Skeletal muscle tissue (tissue), 3 donors: ENCODE measurements at regions not wholly inside any gene's neighbourhood (a gene's known extent, or its start where the extent isn't known, plus 50 kb on each side); places are given as distances from the start of the nearest gene placed in this dataset.
"Not testable (repeated sequence)": the region's sequence is repeated elsewhere in the genome, so short reads cannot be mapped to it uniquely, and the experiment has no call there.

Source experiments
- H3K27ac ChIP-seq: one replicate; pipeline ENCODE4 v1.7.0; 2013; ENCODE audit warnings: mild to moderate bottlenecking, low read depth, low read length, inconsistent platforms
- H3K27me3 ChIP-seq, 3 donors: one replicate each; pipeline ENCODE4 v1.7.0; 2013; ENCODE audit warnings: low read length in 3 of 3; ENCODE audit not compliant: control insufficient read depth in 3 of 3, insufficient read depth in 3 of 3
- H3K36me3 ChIP-seq, 3 donors: one replicate each; pipeline ENCODE4 v1.7.0; 2013; ENCODE audit warnings: low read length in 3 of 3; ENCODE audit not compliant: control insufficient read depth in 3 of 3, insufficient read depth in 3 of 3
- H3K4me1 ChIP-seq, 3 donors: one replicate each; pipeline ENCODE4 v1.7.0; 2013; ENCODE audit warnings: low read length in 3 of 3, mild to moderate bottlenecking in 3 of 3; ENCODE audit not compliant: control insufficient read depth in 3 of 3, insufficient read depth in 3 of 3
- H3K4me3 ChIP-seq, 3 donors: one replicate each; pipeline ENCODE4 v1.7.0; 2013; ENCODE audit warnings: low read length in 3 of 3
- H3K9ac ChIP-seq, 3 donors: one replicate each; pipeline ENCODE4 v1.7.0; 2013; ENCODE audit warnings: low read length in 3 of 3, mild to moderate bottlenecking in 3 of 3, moderate library complexity in 2 of 3, low read depth in 1 of 3
- H3K9me3 ChIP-seq, 3 donors: one replicate each; pipeline ENCODE4 v1.7.0; 2013; ENCODE audit warnings: low read length in 3 of 3; ENCODE audit not compliant: control insufficient read depth in 3 of 3
- donor health status: Osteomylitis.

GRCh38 chr5:32909207-32909606, 198.1 kb downstream of the NPR3 start:
- no peaks in the 10 kb centered on the region for H3K36me3 ChIP-seq

GRCh38 chr5:32916648-32917047, 205.5 kb downstream of the NPR3 start:
- H3K4me3 ChIP-seq, result no peak overlapping the region
- H3K36me3 ChIP-seq, result no peaks in the 10 kb centered on the region
- H3K27me3 ChIP-seq, result no peaks in the 10 kb centered on the region
- no peak overlapping the region for H3K27ac ChIP-seq
- H3K4me1 ChIP-seq, result no peaks in the 10 kb centered on the region
- no peak overlapping the region for H3K9ac ChIP-seq
- no peaks in the 10 kb centered on the region for H3K9me3 ChIP-seq

More at GRCh38 chr5:32909207-32909606, 198.1 kb downstream of the NPR3 start:
- Histone ChIP-seq H3K9ac (no peak overlapping the region), H3K27ac (no peak overlapping the region), H3K9me3 (no peaks in the 10 kb centered on the region), H3K4me1 (no peaks in the 10 kb centered on the region), H3K4me3 (no peak overlapping the region), H3K27me3 (no peaks in the 10 kb centered on the region)

GRCh38 chr5:32928761-32929160, 217.6 kb downstream of the NPR3 start:
- Histone ChIP-seq H3K9me3 (no peaks in the 10 kb centered on the region), H3K27ac (no peak overlapping the region), H3K27me3 (no peaks in the 10 kb centered on the region), H3K4me3 (no peak overlapping the region), H3K9ac (no peak overlapping the region), H3K4me1 (no peaks in the 10 kb centered on the region), H3K36me3 (no peaks in the 10 kb centered on the region)

GRCh38 chr5:32931438-32931837, 220.3 kb downstream of the NPR3 start:
- H3K36me3 ChIP-seq, H3K4me1 ChIP-seq: not testable (repeated sequence)

GRCh38 chr5:32932241-32932935, 221.3 kb downstream of the NPR3 start:
- H3K27me3 ChIP-seq, result no peaks in the 10 kb centered on the region
- H3K9ac ChIP-seq, result no peak overlapping the region
- no peak overlapping the region for H3K27ac ChIP-seq
- no peak overlapping the region for H3K4me3 ChIP-seq
- H3K9me3 ChIP-seq, result no peaks in the 10 kb centered on the region
- no peaks in the 10 kb centered on the region for H3K36me3 ChIP-seq
- H3K4me1 ChIP-seq, result no peaks in the 10 kb centered on the region

More at GRCh38 chr5:32931438-32931837, 220.3 kb downstream of the NPR3 start:
- not testable (repeated sequence) for H3K27ac ChIP-seq, H3K9me3 ChIP-seq, H3K27me3 ChIP-seq, H3K9ac ChIP-seq, H3K4me3 ChIP-seq

- H3K9ac ChIP-seq, result no peak overlapping the region
- no peaks in the 10 kb centered on the region for H3K4me1 ChIP-seq
- no peak overlapping the region for H3K4me3 ChIP-seq
- H3K27ac ChIP-seq, result no peak overlapping the region
- no peaks in the 10 kb centered on the region for H3K27me3 ChIP-seq
- no peaks in the 10 kb centered on the region for H3K36me3 ChIP-seq
- H3K9me3 ChIP-seq, result no peaks in the 10 kb centered on the region
These were observed 222.6 kb downstream of the NPR3 start for GRCh38 chr5:32933692-32934091.

- Histone ChIP-seq H3K9ac (no peak overlapping the region), H3K4me3 (no peak overlapping the region), H3K27ac (no peak overlapping the region), H3K27me3 (no peaks in the 10 kb centered on the region), H3K36me3 (no peaks in the 10 kb centered on the region), H3K9me3 (no peaks in the 10 kb centered on the region), H3K4me1 (no peaks in the 10 kb centered on the region)
These were observed 223.4 kb downstream of the NPR3 start for GRCh38 chr5:32934529-32934928.

GRCh38 chr5:32935283-32935682, 224.2 kb downstream of the NPR3 start:
- Histone ChIP-seq H3K4me3 (no peak overlapping the region), H3K27me3 (no peaks in the 10 kb centered on the region), H3K4me1 (no peaks in the 10 kb centered on the region), H3K27ac (no peak overlapping the region), H3K9ac (no peak overlapping the region), H3K36me3 (no peaks in the 10 kb centered on the region), H3K9me3 (no peaks in the 10 kb centered on the region)

GRCh38 chr5:32936329-32936728, 225.2 kb downstream of the NPR3 start:
- no peak overlapping the region for H3K27ac ChIP-seq
- H3K9ac ChIP-seq, result no peak overlapping the region
- no peak overlapping the region for H3K4me3 ChIP-seq

GRCh38 chr5:32942225-32942989, 231.3 kb downstream of the NPR3 start:
- no peak overlapping the region for H3K9ac ChIP-seq
- H3K4me3 ChIP-seq, result no peak overlapping the region
- H3K27ac ChIP-seq, result no peak overlapping the region
- no peaks in the 10 kb centered on the region for H3K4me1 ChIP-seq
- H3K9me3 ChIP-seq, result peaks cover 0 to 1% (median 0%) of the 10 kb centered on the region in 3 donors
- peaks cover 0 to 2% (median 0%) of the 10 kb centered on the region in 3 donors for H3K27me3 ChIP-seq
- H3K36me3 ChIP-seq, result no peaks in the 10 kb centered on the region

More at GRCh38 chr5:32936329-32936728, 225.2 kb downstream of the NPR3 start:
- H3K9me3 ChIP-seq, result no peaks in the 10 kb centered on the region
- H3K36me3 ChIP-seq, result no peaks in the 10 kb centered on the region
- no peaks in the 10 kb centered on the region for H3K4me1 ChIP-seq
- H3K27me3 ChIP-seq, result no peaks in the 10 kb centered on the region
